Fibroblast of lung (primary cell): ENCODE measurements at regions not wholly inside any gene's neighbourhood (a gene's known extent, or its start where the extent isn't known, plus 50 kb on each side); places are given as distances from the start of the nearest gene placed in this dataset.

ENCODE experiments used
- CTCF ChIP-seq, 2 donors: IDR thresholded peaks in 1 of 2; conservative IDR thresholded peaks in 1 of 2; 1 replicate in 1 of 2; 2 replicates in 1 of 2; pipeline ENCODE4 v1.5.1; 2011 to 2012; ENCODE audit warnings: low read length in 2 of 2, control low read depth in 1 of 2, inconsistent platforms in 1 of 2, low read depth in 1 of 2, mild to moderate bottlenecking in 1 of 2
- EZH2 ChIP-seq: IDR thresholded peaks from 2 replicates; pipeline ENCODE4 v1.5.1; 2012; ENCODE audit warnings: low read length, control low read depth, mild to moderate bottlenecking; ENCODE audit errors: missing control alignments

- TF ChIP-seq CTCF (conservative IDR thresholded peaks at IDR 0.05 in 1 of 2, IDR thresholded peaks at IDR 0.05 in 1 of 2; ENCODE audit: low read depth in 1 of 2, low read length in 2 of 2) (no peak), EZH2 (no peak)
Observed at GRCh38 chr7:10401793-10402192, 571.9 kb upstream of the PHF14 start.
